Suppressor macrophage (primary cell): ENCODE measurements at regions not wholly inside any gene's neighbourhood (a gene's known extent, or its start where the extent isn't known, plus 50 kb on each side); places are given as distances from the start of the nearest gene placed in this dataset.

Experiments
- DNase-seq, 4 experiments: peaks; one replicate each; pipeline ENCODE4 v3.0.0-alpha.2; 2020 to 2022

GRCh38 chr5:2181557-2181956 is 298.8 kb upstream of the IRX4 start:
- DNase-seq: no peak

- DNase-seq: no peak
Measured at GRCh38 chr5:2181149-2181548, 298.4 kb upstream of the IRX4 start.

GRCh38 chr5:2180456-2180855 is 297.7 kb upstream of the IRX4 start:
- DNase-seq: no peak

- DNase-seq: no peak
Measured at GRCh38 chr5:2179861-2180260, 297.1 kb upstream of the IRX4 start.

GRCh38 chr5:2178528-2178927 is 295.8 kb upstream of the IRX4 start:
- no peak for DNase-seq

- no peak for DNase-seq
Measured at GRCh38 chr5:2178071-2178477, 295.3 kb upstream of the IRX4 start.

- DNase-seq: no peak
Measured at GRCh38 chr5:2177244-2177643, 294.5 kb upstream of the IRX4 start.

GRCh38 chr5:2176581-2176980 is 293.9 kb upstream of the IRX4 start:
- no peak for DNase-seq

GRCh38 chr5:2175842-2176404 is 293.2 kb upstream of the IRX4 start:
- DNase-seq: no peak

GRCh38 chr5:2175041-2175440 is 292.3 kb upstream of the IRX4 start:
- no peak for DNase-seq

GRCh38 chr5:2174538-2174937 is 291.8 kb upstream of the IRX4 start:
- no peak for DNase-seq

GRCh38 chr5:2173151-2173834 is 290.6 kb upstream of the IRX4 start:
- DNase-seq: no peak

GRCh38 chr5:2172471-2172870 is 289.7 kb upstream of the IRX4 start:
- no peak for DNase-seq

- no peak for DNase-seq
Measured at GRCh38 chr5:2170761-2171160, 288.0 kb upstream of the IRX4 start.

- no peak for DNase-seq
Measured at GRCh38 chr5:2169850-2170760, 287.4 kb upstream of the IRX4 start.

- no peak for DNase-seq
Measured at GRCh38 chr5:2169430-2169808, 286.7 kb upstream of the IRX4 start.

GRCh38 chr5:2168601-2169429 is 286.1 kb upstream of the IRX4 start:
- DNase-seq: no peak

- DNase-seq: no peak
Measured at GRCh38 chr5:2167671-2168070, 284.9 kb upstream of the IRX4 start.

GRCh38 chr5:2166979-2167377 is 284.3 kb upstream of the IRX4 start:
- no peak for DNase-seq

GRCh38 chr5:2166306-2166978 is 283.7 kb upstream of the IRX4 start:
- no peak for DNase-seq

- DNase-seq: no peak
Measured at GRCh38 chr5:2165615-2166305, 283.0 kb upstream of the IRX4 start.

GRCh38 chr5:2165203-2165602 is 282.5 kb upstream of the IRX4 start:
- no peak for DNase-seq
